WI38 (cell line): ENCODE measurements at regions not wholly inside any gene's neighbourhood (a gene's known extent, or its start where the extent isn't known, plus 50 kb on each side); places are given as distances from the start of the nearest gene placed in this dataset.

Source experiments
- H3K4me3 ChIP-seq: 2 replicates; pipeline ENCODE4 v1.5.1; 2011; ENCODE audit warnings: low read depth, mild to moderate bottlenecking, control low read depth, low read length
- TF ChIP-seq, protein P1 (sequence below): IDR thresholded peaks from 2 replicates; pipeline ENCODE4 v1.5.1; 2012; ENCODE audit warnings: low read depth, mild to moderate bottlenecking, control low read depth, low read length

DNA sequence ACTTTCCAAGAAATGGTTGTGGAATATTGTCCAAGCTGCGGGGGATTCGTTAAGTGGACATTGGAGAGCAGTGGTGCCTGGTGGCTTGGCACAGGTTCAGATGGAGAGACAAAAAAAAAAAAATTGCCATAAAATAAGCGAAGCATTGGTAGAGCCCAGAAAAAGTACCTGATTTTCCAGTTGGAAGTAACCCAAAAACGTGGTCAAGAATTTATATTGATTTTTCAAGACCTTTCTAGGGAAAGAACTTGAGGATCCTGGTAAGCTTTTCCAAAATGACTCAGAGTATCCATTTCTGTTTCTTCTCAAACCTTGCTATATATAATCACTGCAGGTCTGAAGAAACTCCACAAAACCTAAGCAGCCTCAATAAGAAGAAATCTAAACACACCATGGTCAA lies 94.6 kb downstream of the ING1 start:
- TF ChIP-seq, protein P1, sequence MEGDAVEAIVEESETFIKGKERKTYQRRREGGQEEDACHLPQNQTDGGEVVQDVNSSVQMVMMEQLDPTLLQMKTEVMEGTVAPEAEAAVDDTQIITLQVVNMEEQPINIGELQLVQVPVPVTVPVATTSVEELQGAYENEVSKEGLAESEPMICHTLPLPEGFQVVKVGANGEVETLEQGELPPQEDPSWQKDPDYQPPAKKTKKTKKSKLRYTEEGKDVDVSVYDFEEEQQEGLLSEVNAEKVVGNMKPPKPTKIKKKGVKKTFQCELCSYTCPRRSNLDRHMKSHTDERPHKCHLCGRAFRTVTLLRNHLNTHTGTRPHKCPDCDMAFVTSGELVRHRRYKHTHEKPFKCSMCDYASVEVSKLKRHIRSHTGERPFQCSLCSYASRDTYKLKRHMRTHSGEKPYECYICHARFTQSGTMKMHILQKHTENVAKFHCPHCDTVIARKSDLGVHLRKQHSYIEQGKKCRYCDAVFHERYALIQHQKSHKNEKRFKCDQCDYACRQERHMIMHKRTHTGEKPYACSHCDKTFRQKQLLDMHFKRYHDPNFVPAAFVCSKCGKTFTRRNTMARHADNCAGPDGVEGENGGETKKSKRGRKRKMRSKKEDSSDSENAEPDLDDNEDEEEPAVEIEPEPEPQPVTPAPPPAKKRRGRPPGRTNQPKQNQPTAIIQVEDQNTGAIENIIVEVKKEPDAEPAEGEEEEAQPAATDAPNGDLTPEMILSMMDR = no peak

DNA sequence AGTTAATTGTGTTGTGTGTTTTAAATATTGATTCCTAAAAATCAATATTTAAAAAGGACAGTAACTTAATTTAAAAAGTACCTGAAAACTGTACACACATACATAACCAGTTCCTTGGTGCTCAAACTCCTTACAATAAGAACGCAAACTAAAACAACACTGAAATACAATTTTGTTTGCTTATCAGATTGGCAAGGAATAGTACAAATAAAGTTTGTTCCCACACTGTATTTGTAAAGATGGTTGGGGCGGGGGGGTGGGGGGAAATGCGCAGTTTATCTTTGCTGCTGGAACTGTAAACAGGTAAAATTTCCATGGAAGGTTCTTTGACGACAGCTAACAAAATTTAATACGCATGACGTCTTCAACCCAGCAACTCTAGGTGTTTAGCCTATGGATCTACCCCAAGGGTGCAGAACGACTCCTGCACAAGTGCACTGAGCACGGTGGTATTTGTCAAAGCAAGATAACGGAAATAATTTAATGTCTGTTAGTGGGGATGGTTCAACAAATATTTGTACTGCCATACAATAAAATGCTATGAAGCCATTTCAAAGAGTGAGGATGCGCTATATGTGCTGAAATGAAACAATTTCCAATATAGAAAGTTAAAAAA lies 96.5 kb downstream of the ING1 start:
- TF ChIP-seq, protein P1 = no peak
- H3K4me3 ChIP-seq = no peak overlapping the region

More for the DNA sequence above, 94.6 kb downstream of the ING1 start:
- H3K4me3 ChIP-seq = no peak overlapping the region

DNA sequence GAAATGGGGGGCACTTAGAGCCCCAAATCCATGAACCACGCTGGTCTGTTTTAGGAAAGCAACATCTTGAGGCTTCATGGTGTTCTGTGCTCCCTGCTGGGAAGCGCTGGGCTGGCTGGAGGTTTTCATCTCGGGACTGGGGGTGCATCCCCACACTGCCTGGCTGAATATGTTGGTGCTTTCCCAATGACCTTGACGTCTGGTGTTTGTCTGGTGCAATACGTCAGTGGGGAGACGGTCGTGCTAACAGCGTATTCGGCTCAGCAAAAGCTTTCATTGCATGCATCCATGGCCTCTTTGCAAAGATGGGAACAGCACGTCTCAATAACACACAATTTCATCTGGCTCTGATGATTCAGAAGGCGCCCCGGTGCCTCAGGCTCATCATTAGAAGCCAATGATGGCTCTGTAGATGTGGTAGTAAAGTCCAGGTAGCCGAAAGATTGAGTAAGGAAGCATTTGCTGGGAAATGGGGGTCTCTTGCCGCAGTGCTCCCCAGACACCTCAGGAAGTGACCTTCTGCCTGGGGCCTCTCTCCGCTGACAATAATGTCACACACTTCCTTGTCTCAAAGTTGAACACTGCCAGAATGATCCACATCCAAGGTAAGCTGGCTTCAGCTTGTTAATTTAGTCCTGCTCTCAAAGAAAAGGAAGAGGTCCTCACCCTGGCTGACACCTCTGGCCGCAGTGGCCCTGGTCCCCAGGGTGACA lies 97.7 kb downstream of the ING1 start:
- TF ChIP-seq, protein P1 = no peak

DNA sequence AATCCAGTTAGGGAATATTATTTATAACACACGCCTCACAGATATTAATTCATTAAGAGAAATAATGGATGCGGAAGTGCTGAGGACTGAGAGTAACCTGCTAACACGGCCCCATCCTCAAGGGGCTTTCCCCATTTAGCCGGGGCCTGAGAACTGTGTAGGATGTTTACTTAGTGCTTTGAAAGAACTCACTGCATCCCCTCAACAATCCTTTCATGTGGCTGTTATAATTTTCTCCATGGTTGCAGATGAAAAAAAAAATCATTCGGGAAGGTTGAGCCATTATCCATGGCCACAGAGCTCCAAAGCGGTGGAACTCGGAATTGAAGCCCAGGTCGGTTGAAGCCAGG lies 98.2 kb downstream of the ING1 start:
- H3K4me3 ChIP-seq = no peak overlapping the region
- TF ChIP-seq, protein P1 = no peak

More for the DNA sequence above, 97.7 kb downstream of the ING1 start:
- H3K4me3 ChIP-seq = no peak overlapping the region

DNA sequence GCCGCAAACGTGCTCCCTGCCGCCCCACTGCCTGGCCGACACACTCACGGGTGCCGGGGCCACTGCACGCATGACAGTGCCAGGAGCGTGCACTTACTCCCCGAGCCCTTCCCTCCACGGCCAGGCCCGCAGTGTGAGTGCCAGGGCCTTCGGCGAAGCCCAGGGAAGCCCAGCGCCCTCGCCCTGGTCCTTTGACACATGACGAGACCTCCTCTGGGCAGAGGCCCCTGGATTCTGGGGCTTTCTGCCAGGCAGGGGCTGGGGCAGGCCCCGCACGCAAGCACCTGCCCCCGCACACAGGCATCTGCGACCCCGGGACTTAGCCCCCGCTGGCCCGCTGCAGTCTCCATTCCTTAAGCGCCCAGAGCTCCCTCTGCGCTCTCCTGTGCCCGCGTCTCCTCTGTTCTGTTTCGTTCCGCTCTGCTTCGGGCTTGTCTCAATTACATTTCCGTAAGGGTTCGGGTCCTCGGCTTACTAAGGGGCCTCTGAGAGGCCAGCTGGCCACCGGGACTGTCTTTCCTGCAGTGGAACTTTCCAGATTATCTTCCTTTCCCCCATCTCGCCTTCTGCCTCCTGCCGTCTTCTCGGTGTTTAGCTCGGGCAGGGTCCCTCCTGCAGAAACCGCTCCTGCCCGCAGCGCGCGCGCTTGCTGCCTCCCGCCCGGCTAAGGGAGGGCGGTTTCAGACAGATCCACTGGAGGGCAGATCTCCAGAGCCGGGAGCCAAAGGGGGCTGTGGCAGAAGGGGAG lies 98.8 kb downstream of the ING1 start:
- no peak overlapping the region for H3K4me3 ChIP-seq
- TF ChIP-seq, protein P1 = no peak

DNA sequence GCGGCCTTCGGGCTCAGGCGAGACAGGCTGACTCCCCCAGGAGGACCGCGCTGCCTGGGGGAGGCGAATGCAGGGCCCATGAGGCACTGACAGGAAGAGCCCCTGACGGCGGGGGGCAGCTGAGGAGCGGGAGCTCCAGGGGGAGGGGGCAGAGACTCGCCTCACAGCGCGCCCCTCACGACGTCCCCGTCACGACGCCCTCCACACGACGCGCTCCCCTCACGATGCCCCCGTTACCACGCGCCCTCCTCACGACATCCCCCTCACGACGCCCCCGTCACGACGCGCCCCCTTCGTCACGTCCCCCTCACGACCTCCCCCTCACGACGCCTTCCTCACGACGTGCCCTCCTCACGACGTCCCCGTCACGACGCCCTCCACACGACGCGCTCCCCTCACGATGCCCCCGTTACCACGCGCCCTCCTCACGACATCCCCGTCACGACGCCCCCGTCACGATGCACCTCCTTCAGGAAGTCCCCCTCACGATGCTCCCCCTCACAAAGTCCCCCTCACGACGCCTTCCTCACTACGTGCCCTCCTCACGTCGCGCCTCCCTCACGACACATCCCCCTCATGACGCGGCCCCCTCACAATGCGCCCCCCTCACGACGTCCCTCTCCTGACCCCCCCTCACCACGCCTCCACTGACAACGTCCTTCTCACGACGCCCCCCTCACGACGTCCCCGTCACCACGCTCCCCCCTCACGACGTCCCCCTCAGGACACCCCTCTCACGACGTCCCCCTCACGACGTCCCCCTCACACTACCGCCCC lies 99.6 kb downstream of the ING1 start:
- TF ChIP-seq, protein P1 = no peak
- no peak overlapping the region for H3K4me3 ChIP-seq
